Activated T-helper 9 cell treated with anti-CD3 and anti-CD28 coated beads, Interleukin-2, amount 50 U/mL, for 16 hours (primary cell): ENCODE measurements at regions not wholly inside any gene's neighbourhood (a gene's known extent, or its start where the extent isn't known, plus 50 kb on each side); places are given as distances from the start of the nearest gene placed in this dataset.

Source experiments
- DNase-seq: peaks from one replicate; pipeline ENCODE4 v3.0.0-alpha.2; 2020; ENCODE audit warnings: low read depth

DNA sequence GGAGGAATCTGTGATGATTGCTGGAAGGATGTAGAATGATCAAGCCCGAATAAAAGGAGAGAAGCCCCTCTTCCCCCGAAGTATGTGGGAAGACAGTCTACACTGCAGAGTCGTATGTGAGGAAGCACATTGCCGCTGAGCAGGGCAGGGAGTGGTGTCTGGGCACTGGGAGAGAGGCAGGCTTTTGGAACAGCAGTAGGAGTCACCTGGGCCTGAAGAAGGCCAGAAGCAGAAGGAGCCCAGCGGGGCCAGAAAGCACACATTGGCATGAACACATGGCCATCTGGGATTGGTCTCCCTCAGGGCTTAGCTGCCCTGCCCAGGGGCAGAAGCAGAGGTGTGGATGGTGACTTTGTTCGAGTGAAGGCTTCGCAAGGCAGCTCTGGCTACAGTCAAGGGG, 162.8 kb downstream of the ERCC6L2 start:
- no peak for DNase-seq

DNA sequence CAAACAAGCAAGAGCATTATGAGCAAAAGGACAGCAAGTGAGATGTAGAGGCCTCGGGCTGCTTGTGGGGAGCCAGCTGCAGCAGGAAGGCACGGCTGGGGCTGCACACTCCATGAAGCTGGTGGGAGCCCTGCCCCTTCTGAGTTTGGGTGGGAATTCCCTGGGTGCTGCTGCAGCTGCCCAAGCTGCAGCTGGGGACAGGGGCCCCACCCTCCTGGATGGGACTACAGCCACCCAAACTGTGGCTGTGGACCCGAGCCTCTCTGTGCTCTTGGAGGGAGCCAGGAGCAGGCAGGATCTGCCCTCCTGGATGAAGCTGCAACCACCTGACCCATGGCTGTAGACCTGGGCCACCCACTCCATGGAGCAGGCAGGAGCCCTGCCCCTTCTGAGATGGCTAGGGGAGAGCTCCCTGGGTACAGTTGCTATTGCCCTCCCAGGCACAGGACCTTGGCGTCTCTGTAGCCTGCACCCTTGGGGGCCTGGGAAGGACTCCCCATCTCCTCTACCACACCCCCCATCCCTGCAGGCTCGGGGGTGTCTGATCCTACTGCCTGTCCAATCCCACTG, 159.1 kb downstream of the ERCC6L2 start:
- no peak for DNase-seq

DNA sequence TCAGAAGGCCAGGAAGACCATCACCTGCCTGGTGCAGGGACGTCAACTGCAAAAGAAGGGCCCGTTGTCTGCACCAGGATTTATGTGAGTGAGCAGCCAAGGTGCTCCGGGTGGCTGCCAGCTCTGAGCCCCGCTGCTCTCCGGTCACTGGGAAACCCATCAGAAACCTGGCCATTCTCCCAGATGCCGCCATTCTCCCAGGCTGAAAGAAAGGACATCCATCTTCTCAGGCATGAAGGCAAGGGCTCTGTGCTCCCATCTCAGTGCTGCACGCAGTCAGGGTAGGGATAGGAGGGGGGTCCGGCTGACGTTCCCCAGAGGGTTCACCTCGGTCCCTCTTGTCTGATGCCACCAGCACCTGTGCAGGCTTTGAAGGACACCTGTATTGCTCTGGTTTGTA, 158.4 kb downstream of the ERCC6L2 start:
- DNase-seq, result no peak

DNA sequence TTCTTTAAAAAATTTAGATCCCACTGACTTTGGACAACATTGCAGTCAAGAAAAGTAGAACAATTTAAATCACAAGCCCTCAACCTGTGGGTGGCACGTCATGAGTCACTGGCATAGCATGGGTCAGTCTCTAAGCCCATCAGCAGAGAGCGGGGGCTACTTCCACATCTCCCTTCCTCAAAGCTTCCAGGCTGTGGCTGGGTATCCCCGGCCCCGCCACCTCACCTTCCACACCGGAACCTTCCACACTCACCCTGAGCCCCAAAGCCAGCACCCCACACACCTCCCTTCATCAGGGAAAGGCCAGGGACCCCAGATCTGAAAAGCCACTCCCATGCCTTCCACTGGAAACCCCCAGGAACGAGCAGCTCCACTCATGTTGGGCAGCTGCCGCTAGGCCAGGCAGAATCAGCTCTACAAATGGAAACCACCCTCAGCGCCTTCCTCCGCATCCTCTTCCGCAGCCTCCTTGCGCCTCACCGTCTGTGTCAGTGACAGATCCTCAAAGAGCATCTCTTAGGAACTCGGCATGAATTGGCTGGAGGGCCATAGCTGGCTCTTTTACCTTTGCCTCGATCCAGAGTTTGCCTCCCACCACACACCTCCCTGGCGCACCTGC, 156.5 kb downstream of the ERCC6L2 start:
- DNase-seq, result no peak

DNA sequence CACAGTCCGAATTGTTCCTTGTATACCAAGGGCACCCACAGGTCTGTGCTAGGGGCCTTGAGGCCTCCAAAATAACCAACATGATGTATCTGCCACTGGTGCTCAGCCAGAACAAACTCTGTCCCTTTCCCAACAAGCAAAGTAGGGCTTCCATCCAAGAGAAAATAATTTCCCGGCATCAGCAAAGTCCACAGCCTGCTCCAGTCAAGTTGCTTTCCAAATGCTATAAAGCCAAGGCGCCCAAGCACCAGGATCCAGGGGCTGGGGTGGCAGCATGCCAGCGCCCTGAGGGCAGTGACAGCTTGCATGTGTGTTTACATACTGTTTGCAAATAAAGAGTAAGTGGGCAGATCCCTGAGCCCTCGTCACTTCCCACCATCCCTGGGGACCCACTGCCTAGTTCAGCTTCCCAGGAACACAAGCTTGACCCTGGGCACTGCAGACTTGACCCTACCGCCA, 155.9 kb downstream of the ERCC6L2 start:
- DNase-seq, result no peak

DNA sequence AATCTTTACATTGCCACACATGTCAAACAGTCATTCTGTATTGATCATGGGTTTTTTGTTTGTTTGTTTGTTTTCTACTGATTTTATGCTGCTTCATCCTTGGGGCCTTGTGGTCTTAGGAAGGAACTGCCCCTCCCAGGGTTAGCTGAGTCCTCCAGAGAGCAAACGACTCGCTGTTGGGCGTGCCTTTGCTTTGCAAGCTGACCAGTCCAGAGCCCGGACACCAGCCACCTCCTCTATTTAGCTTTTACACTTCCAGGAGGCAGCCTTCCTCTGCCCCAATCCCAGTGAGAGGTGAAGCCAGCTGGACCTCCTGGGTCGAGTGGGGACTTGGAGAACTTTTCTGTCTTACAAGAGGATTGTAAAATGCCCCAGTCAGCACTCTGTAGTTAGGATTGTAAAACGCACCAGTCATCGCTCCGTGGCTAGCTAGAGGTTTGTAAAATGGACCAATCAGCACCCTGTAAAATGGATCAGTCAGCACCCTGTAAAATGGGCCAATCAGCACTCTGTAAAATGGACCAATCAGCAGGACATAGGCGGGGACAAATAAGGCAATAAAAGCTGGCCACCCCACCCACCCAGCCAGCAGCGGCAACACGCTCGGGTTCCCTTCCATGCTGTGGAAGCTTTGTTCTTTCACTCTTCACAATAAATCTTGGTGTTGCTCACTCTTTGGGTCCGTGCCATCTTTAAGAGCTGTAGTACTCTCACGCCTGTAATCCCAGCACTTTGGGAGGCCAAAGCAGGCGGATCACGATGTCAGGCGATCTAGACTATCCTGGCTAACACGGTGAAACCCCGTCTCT, 154.4 kb downstream of the ERCC6L2 start:
- no peak for DNase-seq

DNA sequence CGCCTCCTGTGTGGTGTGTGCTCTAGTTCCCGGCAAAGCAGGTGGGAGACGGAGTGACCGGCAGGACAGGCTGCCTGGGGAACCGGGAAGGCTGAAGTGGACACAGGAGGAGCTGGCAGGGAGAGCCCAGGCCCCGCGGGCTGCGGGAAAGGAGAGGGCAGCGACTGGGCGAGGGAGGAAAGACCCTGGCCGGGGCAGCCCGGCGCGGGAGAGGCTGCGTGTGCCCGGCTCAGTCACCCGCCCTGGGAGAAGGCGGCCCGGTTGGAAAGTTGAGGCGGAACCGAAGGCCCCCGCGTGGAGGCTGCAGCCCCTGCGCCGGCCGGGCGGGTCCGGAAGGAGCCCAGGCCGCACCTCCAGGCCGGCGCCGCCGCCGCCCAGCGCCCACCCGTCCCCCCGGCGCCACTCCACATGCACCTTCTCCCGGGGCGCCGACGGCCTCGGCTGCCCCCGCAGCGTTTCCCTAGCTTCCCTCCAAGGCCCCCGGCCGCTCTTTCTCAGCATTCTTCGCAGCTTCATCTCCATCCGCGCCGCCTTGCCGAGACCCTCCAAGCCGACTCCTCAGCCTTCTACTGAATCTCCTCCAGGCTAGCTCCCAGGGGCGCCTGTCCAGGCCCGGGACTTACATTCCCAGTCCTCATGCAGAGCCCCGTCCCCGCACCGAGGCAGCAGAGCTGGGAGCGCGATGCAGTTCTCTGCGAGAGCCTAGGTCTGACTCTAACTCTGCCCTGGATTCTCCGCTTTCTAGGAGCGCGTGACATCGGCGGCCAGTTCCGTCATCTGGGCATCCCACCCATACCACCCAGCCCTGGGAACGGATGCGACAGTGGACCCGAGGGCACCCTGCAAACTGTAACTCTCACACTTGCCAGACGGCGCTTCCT, 152.0 kb downstream of the ERCC6L2 start:
- DNase-seq, result no peak

DNA sequence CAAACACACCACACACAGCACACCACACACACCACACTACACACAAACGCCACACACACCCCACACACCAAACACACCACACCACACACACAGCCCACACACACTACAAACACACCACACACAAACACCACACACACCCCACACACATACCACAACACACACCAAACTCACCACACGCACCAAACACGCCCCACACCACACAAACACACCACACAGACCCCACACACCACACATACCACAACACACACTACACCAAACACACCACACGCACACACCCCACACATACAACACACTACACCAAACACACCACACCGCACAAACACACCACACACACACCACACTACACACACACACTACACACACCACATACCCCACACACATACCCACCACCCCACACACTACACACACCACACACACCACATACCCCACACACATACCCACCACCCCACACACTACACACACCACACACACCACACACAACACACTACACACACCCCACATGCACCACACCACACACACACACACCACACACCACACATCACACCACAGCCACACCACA, 151.2 kb downstream of the ERCC6L2 start:
- no peak for DNase-seq

DNA sequence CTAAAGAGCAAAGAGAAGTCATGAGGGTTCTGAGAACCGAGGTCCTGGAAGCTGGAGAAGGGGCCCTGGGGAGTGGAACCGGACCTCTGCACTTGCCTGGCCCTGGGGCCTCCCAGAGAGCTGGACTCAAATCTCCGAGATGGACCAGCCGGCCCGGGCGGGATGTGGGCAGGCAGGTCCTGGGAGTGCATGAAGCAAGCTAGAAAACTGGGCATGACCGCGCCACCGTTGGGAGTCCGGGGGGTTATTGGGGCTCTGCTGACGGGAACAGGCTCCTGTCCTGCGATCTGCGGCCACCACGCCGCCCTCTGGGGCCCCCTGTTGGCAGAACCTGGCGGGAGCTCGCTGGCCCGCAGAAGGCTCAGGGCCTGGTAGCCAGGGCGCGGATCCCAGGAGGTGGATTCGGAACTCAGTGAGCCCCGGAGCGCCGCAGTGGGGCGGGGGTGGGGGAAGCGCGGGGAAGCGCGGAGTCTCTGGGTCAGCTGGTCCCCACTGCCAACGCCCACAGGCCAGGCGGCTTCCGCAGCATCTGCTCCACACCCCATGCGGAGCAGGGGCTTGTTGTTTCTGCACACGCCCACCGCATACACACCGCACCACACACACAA, 150.6 kb downstream of the ERCC6L2 start:
- DNase-seq, result no peak

DNA sequence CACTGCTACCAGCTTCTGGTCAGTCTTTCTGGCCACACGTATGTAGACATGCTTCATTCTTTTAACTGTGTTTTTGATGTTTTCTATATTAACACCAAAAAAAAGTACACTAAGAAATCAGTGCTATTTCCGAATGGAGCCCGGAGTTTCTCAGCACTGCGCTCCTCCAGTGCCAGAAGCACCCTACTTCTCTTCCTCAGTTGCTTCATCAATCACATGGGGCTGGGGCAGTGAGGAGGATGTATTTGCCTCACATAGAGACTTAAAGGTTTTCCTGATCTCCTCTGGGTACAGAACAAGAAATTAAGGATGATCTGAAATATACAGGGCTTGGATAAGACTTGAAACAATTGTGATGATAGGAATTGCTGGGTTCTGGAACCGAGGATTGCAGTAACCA, 148.0 kb downstream of the ERCC6L2 start:
- no peak for DNase-seq

DNA sequence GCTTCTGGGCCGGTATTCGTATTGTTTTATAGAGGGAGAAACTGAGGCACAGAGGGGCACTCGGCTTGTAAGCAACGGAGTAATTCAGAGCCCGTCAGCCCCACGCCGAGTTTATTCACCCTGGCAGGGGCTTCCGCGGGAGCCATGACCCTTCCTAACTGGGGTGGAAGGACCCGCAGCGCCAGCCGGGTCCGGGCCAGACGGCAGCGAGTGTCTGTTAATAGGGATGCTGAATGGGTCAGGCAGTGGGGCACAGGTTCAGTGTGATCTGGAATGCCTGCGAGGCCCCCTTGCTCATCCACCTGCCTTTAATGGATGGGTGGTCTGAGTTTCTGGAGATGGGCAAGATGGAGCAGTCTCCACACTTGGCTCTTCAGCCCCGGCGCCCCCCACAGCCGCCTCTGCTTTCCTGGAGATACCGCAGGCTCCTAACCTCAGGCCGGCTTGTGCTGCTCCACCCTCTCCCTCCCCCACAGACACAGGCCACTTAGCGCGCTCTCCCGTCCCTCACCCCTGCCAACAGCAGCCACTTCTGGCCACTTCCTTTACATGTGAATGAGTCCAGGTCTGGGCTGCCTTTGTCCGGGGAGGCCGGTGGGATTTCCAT, 147.1 kb downstream of the ERCC6L2 start:
- no peak for DNase-seq

DNA sequence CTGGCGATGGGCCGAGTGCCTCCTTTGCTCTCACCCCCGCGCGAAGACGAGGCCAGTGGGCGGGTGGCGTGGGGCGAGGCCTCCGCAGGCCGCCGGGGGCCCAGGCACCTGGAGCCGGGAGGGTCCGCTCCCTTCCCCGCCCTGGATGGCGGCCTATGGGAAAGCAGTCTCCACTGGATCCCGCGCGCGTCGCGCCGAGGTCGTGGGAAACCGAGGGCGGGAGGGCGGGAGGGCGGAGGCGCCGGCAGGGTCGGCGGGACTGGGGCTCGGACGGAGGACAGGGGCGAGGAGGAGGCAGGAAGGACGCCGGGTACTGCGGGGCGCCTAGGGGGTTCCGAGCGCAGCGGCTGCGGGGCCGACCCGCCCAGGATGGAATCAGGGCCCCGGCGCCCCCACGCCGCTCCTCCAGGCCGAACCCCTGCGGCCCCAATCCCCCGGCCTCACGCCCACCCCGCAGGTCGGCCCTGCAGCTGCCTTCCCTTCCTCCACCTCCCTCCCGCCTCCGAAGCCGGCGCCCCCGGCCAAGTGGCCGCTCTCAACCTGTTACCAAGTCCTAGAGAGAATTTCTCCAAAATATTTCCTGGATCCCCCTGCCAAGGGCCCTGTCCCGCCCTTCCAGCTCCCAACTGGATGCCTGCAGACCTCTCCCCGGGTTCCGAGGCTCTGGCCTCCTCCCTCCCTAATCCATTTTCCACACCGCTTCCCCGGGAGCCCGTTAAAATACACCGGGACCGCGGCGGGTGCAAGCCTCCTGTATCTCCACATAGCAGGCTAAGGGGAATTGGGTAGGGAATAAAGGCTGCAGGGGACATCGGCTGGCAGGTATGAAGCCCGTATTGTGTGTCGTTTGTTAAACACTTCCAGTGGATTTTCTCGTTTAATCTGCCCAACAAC, 146.3 kb downstream of the ERCC6L2 start:
- no peak for DNase-seq

DNA sequence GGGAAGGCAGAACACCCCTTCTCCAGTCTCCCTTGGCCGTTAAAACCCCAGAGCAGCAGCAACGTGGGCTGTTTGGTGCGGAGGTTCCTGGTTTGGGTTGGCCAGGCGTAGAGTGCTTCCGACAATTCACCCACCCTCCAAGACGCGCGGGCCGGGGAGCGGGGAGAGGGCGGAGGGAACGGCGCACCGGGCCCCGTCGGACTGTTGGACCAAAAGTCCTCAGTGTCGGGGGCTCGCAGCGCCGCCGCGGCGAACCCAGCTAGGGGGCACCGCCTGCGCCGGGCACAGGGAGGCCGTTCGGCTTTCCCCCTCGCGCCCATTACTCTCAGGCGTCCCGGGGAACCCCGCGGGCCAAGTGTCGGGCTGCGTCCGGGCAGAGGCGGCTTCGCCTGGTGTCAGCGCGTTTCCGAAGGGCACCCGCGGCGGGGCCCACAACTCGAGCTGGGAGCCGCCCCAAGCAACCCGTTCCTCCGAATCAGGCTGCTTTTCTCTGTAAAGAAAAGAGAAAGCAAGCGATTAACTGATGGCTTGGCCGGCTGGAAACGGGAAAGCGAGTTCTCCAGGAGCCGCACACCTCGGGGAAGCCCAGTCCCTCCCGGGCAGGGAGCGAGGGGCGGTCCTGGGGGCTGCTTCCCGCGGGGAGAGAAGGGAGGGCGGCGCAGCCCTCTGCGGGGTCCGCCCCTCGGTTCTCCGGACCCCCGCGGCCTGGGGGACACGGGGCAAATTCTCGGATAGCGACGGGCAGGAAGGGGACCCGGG, 145.5 kb downstream of the ERCC6L2 start:
- no peak for DNase-seq

DNA sequence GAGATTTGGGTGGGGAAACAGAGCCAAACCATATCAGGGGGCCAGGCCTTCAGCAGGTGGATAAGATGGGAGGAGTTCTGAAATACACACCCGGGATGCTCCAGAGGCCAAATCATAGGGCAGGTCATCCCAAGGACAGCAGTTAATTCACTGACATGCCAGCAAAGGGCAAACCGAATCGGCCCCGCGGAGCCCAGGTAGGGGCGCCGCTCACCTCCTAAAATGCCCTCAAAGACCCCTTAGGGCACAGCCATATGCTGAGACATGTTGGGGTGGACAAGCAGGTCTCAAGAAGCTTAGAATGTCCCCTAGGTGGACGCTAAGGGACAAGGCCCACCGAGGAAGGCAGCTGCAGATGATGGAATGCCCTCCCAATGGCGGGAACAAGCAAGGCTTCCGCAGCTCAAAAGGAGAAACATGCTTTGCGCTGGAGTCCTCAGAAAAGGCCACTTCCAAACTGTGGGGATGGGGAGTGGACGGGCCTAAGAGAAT, 144.9 kb downstream of the ERCC6L2 start:
- DNase-seq, result no peak
